ENCODE measurements at regions not wholly inside any gene's neighbourhood (a gene's known extent, or its start where the extent isn't known, plus 50 kb on each side); places are given as distances from the start of the nearest gene placed in this dataset.

DNA sequence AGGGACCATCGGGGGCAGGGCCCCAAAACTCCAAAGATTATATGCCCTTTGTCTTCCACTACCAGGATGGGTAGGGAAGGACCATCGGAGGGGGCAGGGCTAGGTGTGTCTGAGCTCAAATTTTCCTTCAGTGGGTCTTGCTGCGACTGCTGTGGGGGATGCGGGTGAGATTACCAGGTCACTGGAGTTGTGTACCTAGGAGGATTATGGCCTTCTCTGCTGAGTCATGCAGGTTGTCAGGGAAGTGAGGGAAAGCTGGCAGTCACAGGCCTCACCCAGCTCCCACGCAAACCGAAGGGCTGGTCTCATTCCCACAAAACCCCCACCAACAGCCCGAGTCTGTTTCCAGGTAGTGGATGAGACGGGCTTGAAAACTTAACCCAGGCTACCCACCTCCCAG lies 489.4 kb downstream of the ZNF608 start:
- no peak for DNase-seq (ENCODE audit: low read depth in 1 of 2, low spot score in 1 of 2)
- TF ChIP-seq JUND (IDR thresholded peaks at IDR 0.05; ENCODE audit: low read depth) = no peak
- in situ Hi-C loops (cut with HindIII; ENCODE audit: low pct_unique_long_range_greater_than_20kb, low sequenced_read_pairs) = no loop called here

GRCh38 chr5:124253203-124253810 lies 493.1 kb downstream of the ZNF608 start:
- DNase-seq (ENCODE audit: low read depth in 1 of 2, low spot score in 1 of 2) = no peak
- in situ Hi-C loops (cut with HindIII; ENCODE audit: low pct_unique_long_range_greater_than_20kb, low sequenced_read_pairs) = no loop called here
- no peak for TF ChIP-seq JUND (IDR thresholded peaks at IDR 0.05; ENCODE audit: low read depth)

GRCh38 chr5:124252747-124253146 lies 493.7 kb downstream of the ZNF608 start:
- TF ChIP-seq JUND (IDR thresholded peaks at IDR 0.05; ENCODE audit: low read depth) = no peak
- in situ Hi-C loops (cut with HindIII; ENCODE audit: low pct_unique_long_range_greater_than_20kb, low sequenced_read_pairs) = no loop called here
- DNase-seq (ENCODE audit: low read depth in 1 of 2, low spot score in 1 of 2) = no peak

DNA sequence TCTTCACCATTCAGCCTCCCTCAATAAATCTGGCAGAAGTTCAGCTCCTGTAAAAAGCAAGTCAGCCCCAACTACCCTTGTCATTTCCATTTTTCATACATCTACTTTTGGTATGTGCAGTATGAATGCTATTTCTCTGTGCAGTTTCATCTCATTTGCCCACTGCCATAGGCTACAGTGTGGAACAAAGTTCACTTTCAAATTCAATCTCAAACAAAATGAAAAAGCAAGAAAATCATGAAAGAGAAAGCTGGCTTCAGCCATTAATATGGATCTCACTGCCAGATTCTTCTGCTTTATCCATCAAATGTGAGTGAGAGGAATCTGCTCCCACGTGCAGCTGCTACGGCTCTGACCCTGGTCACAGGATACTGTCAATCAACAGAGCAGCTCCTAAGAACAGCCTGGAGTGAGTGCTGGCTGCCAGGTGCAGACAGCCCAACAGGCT lies 494.2 kb downstream of the ZNF608 start:
- in situ Hi-C loops (cut with HindIII; ENCODE audit: low pct_unique_long_range_greater_than_20kb, low sequenced_read_pairs) = no loop called here
- DNase-seq (ENCODE audit: low read depth in 1 of 2, low spot score in 1 of 2) = no peak
- TF ChIP-seq JUND (IDR thresholded peaks at IDR 0.05; ENCODE audit: low read depth) = no peak

GRCh38 chr5:124245276-124245675 lies 501.2 kb downstream of the ZNF608 start:
- TF ChIP-seq JUND (IDR thresholded peaks at IDR 0.05; ENCODE audit: low read depth) = no peak
- no peak for DNase-seq (ENCODE audit: low read depth in 1 of 2, low spot score in 1 of 2)
- in situ Hi-C loops (cut with HindIII; ENCODE audit: low pct_unique_long_range_greater_than_20kb, low sequenced_read_pairs) = no loop called here

- in situ Hi-C loops (cut with HindIII; ENCODE audit: low pct_unique_long_range_greater_than_20kb, low sequenced_read_pairs) = no loop called here
- no peak for TF ChIP-seq JUND (IDR thresholded peaks at IDR 0.05; ENCODE audit: low read depth)
- DNase-seq (ENCODE audit: low read depth in 1 of 2, low spot score in 1 of 2) = no peak
These were observed 505.7 kb downstream of the ZNF608 start for GRCh38 chr5:124240732-124241131.

DNA sequence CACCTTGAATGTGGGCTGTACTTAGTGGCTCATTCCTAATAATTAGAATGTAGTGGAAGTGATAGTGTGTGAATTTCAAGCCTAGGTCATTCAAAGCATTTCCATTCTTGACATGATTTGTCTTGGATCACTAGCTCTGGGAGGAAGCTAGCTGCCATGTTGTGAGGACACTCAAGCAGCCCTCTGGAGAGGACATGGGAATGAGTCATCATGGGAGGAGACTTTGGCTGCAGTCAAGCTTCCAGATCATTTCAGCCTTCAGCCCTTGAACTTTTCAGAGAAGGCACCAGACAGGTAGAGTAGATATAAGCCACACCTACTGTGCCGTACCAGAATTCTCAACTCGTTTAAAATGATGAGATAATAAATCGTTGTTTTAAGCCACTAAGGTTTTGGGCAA lies 506.9 kb downstream of the ZNF608 start:
- DNase-seq (ENCODE audit: low read depth in 1 of 2, low spot score in 1 of 2) = no peak
- TF ChIP-seq JUND (IDR thresholded peaks at IDR 0.05; ENCODE audit: low read depth) = no peak
- in situ Hi-C loops (cut with HindIII; ENCODE audit: low pct_unique_long_range_greater_than_20kb, low sequenced_read_pairs) = no loop called here

- in situ Hi-C loops (cut with HindIII; ENCODE audit: low pct_unique_long_range_greater_than_20kb, low sequenced_read_pairs) = no loop called here
- no peak for TF ChIP-seq JUND (IDR thresholded peaks at IDR 0.05; ENCODE audit: low read depth)
- DNase-seq (ENCODE audit: low read depth in 1 of 2, low spot score in 1 of 2) = no peak
These were observed 508.1 kb downstream of the ZNF608 start for GRCh38 chr5:124238350-124238749.

DNA sequence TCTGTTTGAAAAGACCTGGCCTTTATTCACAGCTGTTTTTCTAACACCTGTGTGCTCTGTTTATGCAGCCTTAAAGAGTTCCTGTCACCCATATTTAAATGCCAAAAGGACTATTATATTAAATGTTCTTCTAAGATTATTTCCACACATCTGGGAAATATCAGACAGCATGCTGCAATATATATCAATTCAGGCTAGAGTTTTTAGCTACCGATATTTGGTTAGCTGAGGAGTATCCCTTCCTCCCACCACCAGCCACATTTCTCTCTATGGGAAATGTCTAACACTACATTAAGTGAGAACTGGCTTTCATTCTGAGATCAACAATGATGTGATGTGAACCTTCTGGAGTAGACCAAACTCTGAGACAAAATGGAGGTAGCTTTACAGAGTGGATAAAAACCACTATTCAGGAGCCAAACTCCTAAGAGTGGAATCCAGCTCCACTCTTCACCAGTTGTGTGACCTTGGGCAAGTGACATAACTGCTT lies 509.2 kb downstream of the ZNF608 start:
- DNase-seq (ENCODE audit: low read depth in 1 of 2, low spot score in 1 of 2) = no peak
- in situ Hi-C loops (cut with HindIII; ENCODE audit: low pct_unique_long_range_greater_than_20kb, low sequenced_read_pairs) = no loop called here

DNA sequence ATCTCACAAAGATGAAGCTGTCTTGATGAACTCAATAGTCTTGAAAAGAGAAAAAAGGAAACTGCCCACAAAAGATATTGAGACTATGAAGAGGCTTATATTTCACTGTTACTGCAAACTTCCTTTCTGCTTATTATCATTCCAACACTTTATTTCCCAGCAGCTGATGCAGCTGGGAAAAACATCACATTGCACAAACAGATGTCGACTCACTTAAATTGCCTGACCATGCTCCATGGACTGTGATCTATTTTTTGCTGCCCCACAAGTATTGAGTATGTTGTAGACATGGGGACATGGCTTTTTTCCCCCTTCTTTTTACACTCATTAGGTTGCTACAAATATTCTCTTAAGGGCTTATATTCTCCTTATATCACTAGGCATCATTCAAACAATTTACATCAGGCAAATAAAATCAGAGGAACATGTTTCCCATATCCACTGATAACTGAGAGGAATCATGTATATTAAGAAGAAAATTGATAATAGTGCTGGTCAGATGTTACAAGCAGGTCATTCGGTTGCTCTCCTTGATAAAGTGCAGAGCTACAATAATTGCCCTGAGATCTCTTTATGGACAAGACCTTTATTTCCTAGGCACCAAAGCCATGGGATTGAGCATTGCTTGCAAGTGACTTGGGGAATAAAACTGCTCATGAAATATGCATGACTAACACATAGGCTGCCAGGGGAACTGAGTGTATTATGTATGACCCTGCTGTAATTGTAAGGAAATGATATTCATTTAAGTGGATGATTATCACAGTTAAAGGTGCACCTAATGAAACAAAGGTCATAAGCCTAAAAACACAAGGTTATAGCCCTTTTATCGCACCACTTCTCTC lies 509.9 kb downstream of the ZNF608 start:
- in situ Hi-C loops (cut with HindIII; ENCODE audit: low pct_unique_long_range_greater_than_20kb, low sequenced_read_pairs) = no loop called here
- no peak for TF ChIP-seq JUND (IDR thresholded peaks at IDR 0.05; ENCODE audit: low read depth)
- no peak for DNase-seq (ENCODE audit: low read depth in 1 of 2, low spot score in 1 of 2)

More for the DNA sequence above, 509.2 kb downstream of the ZNF608 start:
- TF ChIP-seq JUND (IDR thresholded peaks at IDR 0.05; ENCODE audit: low read depth) = no peak

GRCh38 chr5:124235576-124235975 lies 510.9 kb downstream of the ZNF608 start:
- in situ Hi-C loops (cut with HindIII; ENCODE audit: low pct_unique_long_range_greater_than_20kb, low sequenced_read_pairs) = no loop called here
- TF ChIP-seq JUND (IDR thresholded peaks at IDR 0.05; ENCODE audit: low read depth) = no peak
- DNase-seq (ENCODE audit: low read depth in 1 of 2, low spot score in 1 of 2) = no peak

- in situ Hi-C loops (cut with HindIII; ENCODE audit: low pct_unique_long_range_greater_than_20kb, low sequenced_read_pairs) = no loop called here
- DNase-seq (ENCODE audit: low read depth in 1 of 2, low spot score in 1 of 2) = no peak
- TF ChIP-seq JUND (IDR thresholded peaks at IDR 0.05; ENCODE audit: low read depth) = no peak
These were observed 511.5 kb downstream of the ZNF608 start for GRCh38 chr5:124234770-124235562.

Measured in T47D (cell line).